VCaP (cell line): ENCODE measurements at regions not wholly inside any gene's neighbourhood (a gene's known extent, or its start where the extent isn't known, plus 50 kb on each side); places are given as distances from the start of the nearest gene placed in this dataset.

ENCODE experiments used
- H3K27ac ChIP-seq: fragments of 450-650 bp; 2 replicates; pipeline ENCODE4 v1.5.1; 2017
- CTCF ChIP-seq: fragments of 450-650 bp; conservative IDR thresholded peaks from 2 replicates; pipeline ENCODE4 v1.5.1; 2017; ENCODE audit warnings: mild to moderate bottlenecking, moderate library complexity

DNA sequence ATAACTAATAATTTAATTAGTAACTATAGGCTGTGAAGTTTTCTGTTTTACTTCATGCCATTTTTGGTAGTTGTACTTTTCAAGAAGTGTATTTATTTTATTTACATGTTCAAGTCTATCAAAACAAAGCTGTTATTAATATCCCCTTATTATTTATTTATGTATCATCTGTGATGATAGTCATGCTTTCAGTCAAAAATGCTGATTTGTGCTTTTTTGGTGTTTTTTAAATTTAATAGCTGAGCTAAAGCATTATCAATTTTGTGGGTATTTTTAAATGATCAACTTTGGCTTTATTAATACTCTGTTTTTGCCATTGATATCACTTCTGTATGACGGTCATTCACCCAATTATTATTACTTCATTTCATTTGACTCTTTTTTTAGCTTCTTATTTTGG, 1229.2 kb upstream of the CADM2 start:
- no peak for TF ChIP-seq CTCF
- no peak overlapping the region for H3K27ac ChIP-seq

GRCh38 chr3:83734656-83735055, 1224.1 kb upstream of the CADM2 start:
- TF ChIP-seq CTCF: no peak
- no peak overlapping the region for H3K27ac ChIP-seq

DNA sequence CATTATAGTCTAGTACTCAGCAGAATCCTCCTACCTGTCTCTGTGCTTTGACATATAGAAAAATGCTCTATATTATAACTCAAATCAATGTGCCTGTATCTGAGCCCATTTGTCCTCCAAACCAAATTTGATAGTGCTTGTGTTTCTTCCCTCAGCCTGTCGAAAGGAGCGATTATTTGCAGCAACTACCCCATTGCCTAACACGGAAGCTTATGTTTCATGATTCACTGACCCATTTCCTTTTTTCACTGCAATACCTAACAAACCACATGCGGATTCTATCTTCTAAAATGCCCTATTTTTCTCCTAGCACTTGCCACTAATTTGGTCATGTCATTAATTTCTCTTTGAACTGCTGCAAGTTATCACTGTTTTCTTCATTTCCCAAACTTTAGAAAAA, 1220.6 kb upstream of the CADM2 start:
- no peak for TF ChIP-seq CTCF
- H3K27ac ChIP-seq: no peak overlapping the region

GRCh38 chr3:83740504-83740903, 1218.3 kb upstream of the CADM2 start:
- H3K27ac ChIP-seq: no peak overlapping the region
- TF ChIP-seq CTCF: no peak

DNA sequence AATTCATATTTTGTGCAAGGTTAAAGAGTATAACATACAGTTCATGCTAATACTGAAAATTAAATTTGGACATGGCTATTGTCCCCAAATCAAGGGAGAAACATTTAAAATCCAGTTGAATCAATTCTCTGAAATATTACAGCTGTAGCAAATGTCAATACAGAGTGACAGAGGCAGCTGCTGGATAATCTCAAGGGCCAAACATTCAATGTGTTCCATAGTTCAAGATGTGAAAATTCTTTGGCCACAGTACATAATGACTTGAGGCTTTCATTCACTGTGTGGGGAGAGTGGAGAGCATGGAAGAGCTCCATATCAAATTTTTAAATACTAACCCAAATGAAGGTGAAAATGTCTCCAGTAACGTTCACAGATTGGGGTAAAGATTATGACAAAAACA, 1192.8 kb upstream of the CADM2 start:
- no peak for TF ChIP-seq CTCF
- no peak overlapping the region for H3K27ac ChIP-seq

- no peak for TF ChIP-seq CTCF
- no peak overlapping the region for H3K27ac ChIP-seq
Measured at GRCh38 chr3:83769791-83770663, 1188.8 kb upstream of the CADM2 start.

- TF ChIP-seq CTCF: no peak
- H3K27ac ChIP-seq: no peak overlapping the region
Measured at GRCh38 chr3:83770664-83771402, 1188.0 kb upstream of the CADM2 start.
